NCI-H2029 (cell line): ENCODE measurements at regions not wholly inside any gene's neighbourhood (a gene's known extent, or its start where the extent isn't known, plus 50 kb on each side); places are given as distances from the start of the nearest gene placed in this dataset.

Source experiments
- DNase-seq: peaks from one replicate; lab custom pipeline; 2025; lab: John Stamatoyannopoulos, UW

DNA sequence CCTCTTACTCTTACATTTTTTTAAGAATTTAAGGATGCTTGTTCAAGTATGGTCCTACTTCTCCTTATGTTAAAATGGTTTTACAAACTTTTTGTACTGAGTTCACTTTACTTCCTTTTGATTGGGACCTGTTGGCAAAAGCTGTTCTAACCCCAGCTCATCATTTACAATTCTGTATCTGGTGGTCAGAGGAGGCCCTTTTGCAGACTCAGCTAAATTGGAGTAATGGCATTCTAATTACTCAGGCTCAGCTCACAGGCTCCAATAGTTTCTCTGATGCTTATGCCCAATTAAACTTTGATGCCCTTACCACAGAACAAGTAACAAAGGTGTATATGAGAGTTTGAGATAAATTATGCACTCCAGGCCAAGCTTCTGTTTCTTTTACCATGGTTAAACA, 1632.0 kb downstream of the UQCRFS1 start:
- DNase-seq = no peak
